Keratinocyte (primary cell): ENCODE measurements at regions not wholly inside any gene's neighbourhood (a gene's known extent, or its start where the extent isn't known, plus 50 kb on each side); places are given as distances from the start of the nearest gene placed in this dataset.

ENCODE experiments used
- CTCF ChIP-seq, 3 experiments: IDR thresholded peaks in 1 of 3; conservative IDR thresholded peaks in 1 of 3; optimal IDR thresholded peaks in 1 of 3; 2 replicates in 2 of 3; 3 replicates in 1 of 3; pipeline versions ENCODE3 to v1.5.1; 2011; ENCODE audit warnings: low read length in 3 of 3, mild to moderate bottlenecking in 3 of 3, moderate library complexity in 2 of 3, control low read depth in 1 of 3, inconsistent platforms in 1 of 3; ENCODE audit not compliant: insufficient read depth in 2 of 3; ENCODE audit errors: extremely low read depth in 1 of 3
- EZH2 ChIP-seq: IDR thresholded peaks from one replicate; pipeline ENCODE4 v1.6.1; 2012; ENCODE audit warnings: inconsistent platforms, mild to moderate bottlenecking, low read length, moderate library complexity

- TF ChIP-seq CTCF (optimal IDR thresholded peaks at IDR 0.05 in 1 of 3, IDR thresholded peaks at IDR 0.05 in 1 of 3, conservative IDR thresholded peaks at IDR 0.05 in 1 of 3; ENCODE audit: extremely low read depth in 1 of 3, insufficient read depth in 2 of 3, low read length in 3 of 3): no peak
- no peak for TF ChIP-seq EZH2
Measured at GRCh38 chr16:51839727-51840462, 688.8 kb upstream of the SALL1 start.
